ENCODE measurements at regions not wholly inside any gene's neighbourhood (a gene's known extent, or its start where the extent isn't known, plus 50 kb on each side); places are given as distances from the start of the nearest gene placed in this dataset.

DNA sequence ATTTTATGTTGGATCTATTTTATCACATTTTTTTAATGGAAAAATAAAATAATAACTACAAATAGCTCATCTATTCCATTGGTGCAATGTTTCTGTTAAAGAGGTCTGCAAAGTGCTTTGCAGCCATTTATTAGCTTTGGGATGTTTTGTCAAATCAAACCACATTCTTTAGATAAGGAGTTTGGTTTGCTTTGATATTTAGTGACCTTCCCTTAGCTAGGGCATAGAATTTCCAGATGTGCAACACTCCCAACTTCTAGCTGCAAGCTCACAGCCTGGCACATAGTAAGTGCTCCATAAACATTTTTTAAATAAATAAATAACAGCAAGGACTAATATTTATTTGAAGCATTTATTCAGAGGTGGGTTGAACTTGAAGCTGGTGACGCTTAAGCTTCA, 80.4 kb upstream of the ARHGAP29 start:
- TF ChIP-seq, protein P1, sequence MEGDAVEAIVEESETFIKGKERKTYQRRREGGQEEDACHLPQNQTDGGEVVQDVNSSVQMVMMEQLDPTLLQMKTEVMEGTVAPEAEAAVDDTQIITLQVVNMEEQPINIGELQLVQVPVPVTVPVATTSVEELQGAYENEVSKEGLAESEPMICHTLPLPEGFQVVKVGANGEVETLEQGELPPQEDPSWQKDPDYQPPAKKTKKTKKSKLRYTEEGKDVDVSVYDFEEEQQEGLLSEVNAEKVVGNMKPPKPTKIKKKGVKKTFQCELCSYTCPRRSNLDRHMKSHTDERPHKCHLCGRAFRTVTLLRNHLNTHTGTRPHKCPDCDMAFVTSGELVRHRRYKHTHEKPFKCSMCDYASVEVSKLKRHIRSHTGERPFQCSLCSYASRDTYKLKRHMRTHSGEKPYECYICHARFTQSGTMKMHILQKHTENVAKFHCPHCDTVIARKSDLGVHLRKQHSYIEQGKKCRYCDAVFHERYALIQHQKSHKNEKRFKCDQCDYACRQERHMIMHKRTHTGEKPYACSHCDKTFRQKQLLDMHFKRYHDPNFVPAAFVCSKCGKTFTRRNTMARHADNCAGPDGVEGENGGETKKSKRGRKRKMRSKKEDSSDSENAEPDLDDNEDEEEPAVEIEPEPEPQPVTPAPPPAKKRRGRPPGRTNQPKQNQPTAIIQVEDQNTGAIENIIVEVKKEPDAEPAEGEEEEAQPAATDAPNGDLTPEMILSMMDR (IDR thresholded peaks at IDR 0.05) = no peak
- TF ChIP-seq POLR2A (IDR thresholded peaks at IDR 0.05) (no peak), EP300 (IDR thresholded peaks at IDR 0.05) (no peak), POLR2AphosphoS5 (IDR thresholded peaks at IDR 0.05) (no peak)

All from suprapubic skin (tissue), 4 donors.